HEK293T (cell line): ENCODE measurements at regions not wholly inside any gene's neighbourhood (a gene's known extent, or its start where the extent isn't known, plus 50 kb on each side); places are given as distances from the start of the nearest gene placed in this dataset.

Experiments
- FOXA1 ChIP-seq: fragments of 450-650 bp; IDR thresholded peaks from 2 replicates; pipeline ENCODE4 v1.6.1; 2016; ENCODE audit warnings: mild to moderate bottlenecking
- FOXK2 ChIP-seq: fragments of 450-650 bp; IDR thresholded peaks from 2 replicates; pipeline ENCODE4 v1.6.1; 2016; ENCODE audit warnings: mild to moderate bottlenecking
- HDGF ChIP-seq: fragments of 450-650 bp; IDR thresholded peaks from 2 replicates; pipeline ENCODE4 v1.6.1; 2017; ENCODE audit warnings: antibody characterized with exemption, borderline replicate concordance
- SP1 ChIP-seq: fragments of 450-650 bp; IDR thresholded peaks from 2 replicates; pipeline ENCODE4 v1.6.1; 2017
- SUZ12 ChIP-seq: fragments of 450-650 bp; IDR thresholded peaks from 2 replicates; pipeline ENCODE4 v1.6.1; 2016; ENCODE audit warnings: mild to moderate bottlenecking
- TARDBP ChIP-seq: fragments of 450-650 bp; IDR thresholded peaks from 2 replicates; pipeline ENCODE4 v1.6.1; 2016
- TF ChIP-seq, protein P1 (sequence below): fragments of 450-650 bp; IDR thresholded peaks from 2 replicates; pipeline ENCODE4 v1.6.1; 2016

DNA sequence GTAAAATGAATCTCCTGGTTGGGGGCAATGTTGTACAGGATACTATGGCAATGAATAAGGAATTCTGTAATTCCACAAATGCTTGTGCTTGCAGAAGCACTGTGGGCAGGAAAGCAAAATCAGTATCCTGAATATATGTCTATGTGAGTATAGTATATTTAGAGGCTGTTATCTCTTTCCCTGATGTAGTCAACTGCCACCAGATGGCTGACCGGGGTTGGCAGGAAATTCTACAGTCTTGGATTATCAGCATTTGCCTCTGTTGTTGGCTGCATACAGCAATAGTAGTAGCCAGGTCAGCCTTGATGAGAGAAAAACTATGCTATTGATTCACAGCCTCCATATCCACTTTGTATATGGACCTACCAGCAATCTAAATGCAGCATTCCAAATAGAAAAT, 425.1 kb upstream of the JAG1 start:
- TF ChIP-seq SP1 (no peak), FOXA1 (no peak), TARDBP (no peak), SUZ12 (no peak), HDGF (no peak), FOXK2 (no peak)
- TF ChIP-seq, protein P1, sequence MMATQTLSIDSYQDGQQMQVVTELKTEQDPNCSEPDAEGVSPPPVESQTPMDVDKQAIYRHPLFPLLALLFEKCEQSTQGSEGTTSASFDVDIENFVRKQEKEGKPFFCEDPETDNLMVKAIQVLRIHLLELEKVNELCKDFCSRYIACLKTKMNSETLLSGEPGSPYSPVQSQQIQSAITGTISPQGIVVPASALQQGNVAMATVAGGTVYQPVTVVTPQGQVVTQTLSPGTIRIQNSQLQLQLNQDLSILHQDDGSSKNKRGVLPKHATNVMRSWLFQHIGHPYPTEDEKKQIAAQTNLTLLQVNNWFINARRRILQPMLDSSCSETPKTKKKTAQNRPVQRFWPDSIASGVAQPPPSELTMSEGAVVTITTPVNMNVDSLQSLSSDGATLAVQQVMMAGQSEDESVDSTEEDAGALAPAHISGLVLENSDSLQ = no peak
